AG04450 (cell line): ENCODE measurements at regions not wholly inside any gene's neighbourhood (a gene's known extent, or its start where the extent isn't known, plus 50 kb on each side); places are given as distances from the start of the nearest gene placed in this dataset.

Source experiments
- CTCF ChIA-PET: fragments of 300-600, 350-600 bp; formaldehyde crosslinking; extraction: SDS; loops from one replicate; lab custom pipeline; 2022; ENCODE audit warnings: antibody characterized with exemption, inconsistent platforms; lab: Charles Lee
- POLR2A ChIA-PET: fragments of 350-600 bp; formaldehyde crosslinking; extraction: SDS; loops from one replicate; lab custom pipeline; 2021; ENCODE audit warnings: antibody characterized with exemption, inconsistent platforms; lab: Yijun Ruan, JAX
- DNase-seq: peaks from one replicate; pipeline ENCODE4 v3.0.0-alpha.2; 2011; ENCODE audit warnings: low read depth, low spot score
- H3K27ac ChIP-seq: one replicate; pipeline ENCODE4 v1.5.1; 2012; ENCODE audit warnings: low read depth, low read length, control low read depth
- H3K27me3 ChIP-seq: one replicate; pipeline ENCODE4 v1.6.0; 2012; ENCODE audit warnings: low read length; ENCODE audit not compliant: control insufficient read depth, insufficient read depth
- H3K4me3 ChIP-seq: 2 replicates; pipeline ENCODE4 v1.5.1; 2011; ENCODE audit warnings: mild to moderate bottlenecking, low read depth, low read length, control low read depth
- H3K9me3 ChIP-seq: 2 replicates; pipeline ENCODE4 v1.5.1; 2012; ENCODE audit warnings: low read length; ENCODE audit not compliant: control insufficient read depth, insufficient read depth
- TF ChIP-seq, protein P1 (sequence below): IDR thresholded peaks from 2 replicates; pipeline ENCODE4 v1.5.1; 2011; ENCODE audit warnings: low read depth, low read length, control low read depth, inconsistent platforms

DNA sequence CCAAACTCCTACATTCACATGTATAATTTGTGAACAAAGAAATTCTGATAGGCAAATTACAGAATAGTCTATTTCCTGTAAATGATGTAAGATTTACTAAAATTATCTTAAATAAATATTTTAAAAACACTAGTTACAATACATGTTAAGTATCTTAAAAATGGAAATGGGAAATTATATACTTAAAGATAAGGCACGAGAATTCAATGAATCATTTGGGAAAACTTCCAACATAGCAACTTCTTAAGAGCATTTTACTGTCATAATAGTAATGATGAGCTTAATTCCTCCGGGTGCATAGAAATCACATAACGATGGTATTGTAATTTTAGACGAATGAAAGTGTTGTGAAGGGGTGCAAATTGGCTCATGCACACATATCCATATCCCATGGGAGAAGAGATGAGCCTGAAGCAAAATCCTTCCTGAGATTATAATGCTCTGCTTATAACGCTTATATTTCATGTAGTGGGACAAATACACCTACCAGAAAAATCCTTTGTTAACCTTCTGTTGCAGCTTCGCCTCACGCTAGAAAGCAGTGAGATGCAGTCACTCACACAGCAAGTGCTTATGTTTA lies 873.5 kb downstream of the PDHA2 start:
- Histone ChIP-seq H3K27me3 (no peaks in the 10 kb centered on the region), H3K4me3 (no peak overlapping the region), H3K27ac (no peak overlapping the region), H3K9me3 (no peaks in the 10 kb centered on the region)
- TF ChIP-seq, protein P1, sequence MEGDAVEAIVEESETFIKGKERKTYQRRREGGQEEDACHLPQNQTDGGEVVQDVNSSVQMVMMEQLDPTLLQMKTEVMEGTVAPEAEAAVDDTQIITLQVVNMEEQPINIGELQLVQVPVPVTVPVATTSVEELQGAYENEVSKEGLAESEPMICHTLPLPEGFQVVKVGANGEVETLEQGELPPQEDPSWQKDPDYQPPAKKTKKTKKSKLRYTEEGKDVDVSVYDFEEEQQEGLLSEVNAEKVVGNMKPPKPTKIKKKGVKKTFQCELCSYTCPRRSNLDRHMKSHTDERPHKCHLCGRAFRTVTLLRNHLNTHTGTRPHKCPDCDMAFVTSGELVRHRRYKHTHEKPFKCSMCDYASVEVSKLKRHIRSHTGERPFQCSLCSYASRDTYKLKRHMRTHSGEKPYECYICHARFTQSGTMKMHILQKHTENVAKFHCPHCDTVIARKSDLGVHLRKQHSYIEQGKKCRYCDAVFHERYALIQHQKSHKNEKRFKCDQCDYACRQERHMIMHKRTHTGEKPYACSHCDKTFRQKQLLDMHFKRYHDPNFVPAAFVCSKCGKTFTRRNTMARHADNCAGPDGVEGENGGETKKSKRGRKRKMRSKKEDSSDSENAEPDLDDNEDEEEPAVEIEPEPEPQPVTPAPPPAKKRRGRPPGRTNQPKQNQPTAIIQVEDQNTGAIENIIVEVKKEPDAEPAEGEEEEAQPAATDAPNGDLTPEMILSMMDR: no peak
- ChIA-PET CTCF (no interaction called here), POLR2A (no interaction called here)
- DNase-seq: no peak

GRCh38 chr4:96729641-96730040 lies 889.7 kb downstream of the PDHA2 start:
- POLR2A ChIA-PET: no interaction called here
- CTCF ChIA-PET: no interaction called here
- Histone ChIP-seq H3K27me3 (no peaks in the 10 kb centered on the region), H3K9me3 (peaks cover 12% of the 10 kb centered on the region), H3K27ac (no peak overlapping the region), H3K4me3 (no peak overlapping the region)
- DNase-seq: no peak
- TF ChIP-seq, protein P1: no peak

GRCh38 chr4:96730432-96730831 lies 890.5 kb downstream of the PDHA2 start:
- TF ChIP-seq, protein P1: no peak
- Histone ChIP-seq H3K4me3 (no peak overlapping the region), H3K27me3 (no peaks in the 10 kb centered on the region), H3K9me3 (peaks cover 12% of the 10 kb centered on the region), H3K27ac (no peak overlapping the region)
- no peak for DNase-seq
- ChIA-PET CTCF (no interaction called here), POLR2A (no interaction called here)

- POLR2A ChIA-PET: no interaction called here
- TF ChIP-seq, protein P1: no peak
- no peak overlapping the region for H3K27ac ChIP-seq
- H3K27me3 ChIP-seq: no peaks in the 10 kb centered on the region
- CTCF ChIA-PET: no interaction called here
- peaks cover 7% of the 10 kb centered on the region for H3K9me3 ChIP-seq
- H3K4me3 ChIP-seq: no peak overlapping the region
- DNase-seq: no peak
These were observed 896.5 kb downstream of the PDHA2 start for GRCh38 chr4:96736352-96736889.

DNA sequence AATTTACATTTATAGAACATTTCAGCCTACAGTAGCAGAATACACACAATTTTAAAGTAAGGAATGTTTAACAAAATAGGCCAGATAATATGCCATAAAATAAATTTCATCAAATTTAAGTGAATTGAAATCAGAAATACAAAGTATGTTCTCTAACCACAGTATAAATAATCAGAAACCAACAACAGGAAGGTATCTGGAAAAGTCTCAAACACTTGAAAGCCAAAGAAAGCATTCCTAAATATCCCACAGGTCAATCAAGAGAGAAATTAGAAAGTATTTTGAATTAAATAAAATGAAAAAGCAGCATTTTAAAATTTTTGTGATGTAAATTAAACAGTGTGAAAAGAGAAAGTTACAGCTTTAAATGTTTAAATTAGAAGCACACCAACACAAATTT lies 899.2 kb downstream of the PDHA2 start:
- CTCF ChIA-PET: no interaction called here

More for the DNA sequence above, 899.2 kb downstream of the PDHA2 start:
- Histone ChIP-seq H3K4me3 (no peak overlapping the region), H3K27me3 (no peaks in the 10 kb centered on the region), H3K27ac (no peak overlapping the region), H3K9me3 (peaks cover 12% of the 10 kb centered on the region)
- TF ChIP-seq, protein P1: no peak
- POLR2A ChIA-PET: no interaction called here
- DNase-seq: no peak
